Activated CD8-positive, alpha-beta T cell treated with anti-CD3 and anti-CD28 coated beads for 36 hours (primary cell): ENCODE measurements at regions not wholly inside any gene's neighbourhood (a gene's known extent, or its start where the extent isn't known, plus 50 kb on each side); places are given as distances from the start of the nearest gene placed in this dataset.

Experiments used
- ATAC-seq: fragments of 200-7000 bp; cut with Tn5 transposase; one replicate; pipeline ENCODE4 v1.10.0; 2021; ENCODE audit warnings: mild to moderate bottlenecking, moderate library complexity
- CTCF ChIA-PET: fragments of 350-600 bp; sonication (Branson Sonifier 250); formaldehyde crosslinking; loops from one replicate; lab custom pipeline; 2021; ENCODE audit warnings: antibody characterized with exemption; lab: Charles Lee
- POLR2A ChIA-PET: fragments of 350-600 bp; sonication (Branson Sonifier 250); formaldehyde crosslinking; loops from one replicate; lab custom pipeline; 2021; ENCODE audit warnings: antibody characterized with exemption; lab: Charles Lee
- DNase-seq: peaks from one replicate; pipeline ENCODE4 v3.0.0-alpha.2; 2020
- H3K27ac Mint-ChIP-seq: one replicate; pipeline ENCODE4 v1.8.0; 2021; ENCODE audit warnings: mild to moderate bottlenecking, mixed read lengths
- H3K27me3 Mint-ChIP-seq: one replicate; pipeline ENCODE4 v1.8.0; 2021; ENCODE audit warnings: mixed read lengths
- H3K36me3 Mint-ChIP-seq: one replicate; pipeline ENCODE4 v1.8.0; 2021; ENCODE audit warnings: low read depth, mixed read lengths
- H3K4me1 Mint-ChIP-seq: one replicate; pipeline ENCODE4 v1.8.0; 2021; ENCODE audit warnings: low read depth, mixed read lengths
- H3K4me3 Mint-ChIP-seq: one replicate; pipeline ENCODE4 v1.8.0; 2021; ENCODE audit warnings: mild to moderate bottlenecking, moderate library complexity, mixed read lengths
- H3K9me3 Mint-ChIP-seq: one replicate; pipeline ENCODE4 v1.8.0; 2021; ENCODE audit warnings: mixed read lengths
- CTCF ChIP-seq: fragments of 200-600 bp; IDR thresholded peaks from one replicate; pipeline ENCODE4 v1.8.0; 2022; ENCODE audit warnings: antibody characterized with exemption, mild to moderate bottlenecking
- intact Hi-C: fragments of 100-400 bp; cut with micrococcal nuclease; formaldehyde crosslinking; loops from one replicate; pipeline ENCODE4 v1.10.0; 2022

DNA sequence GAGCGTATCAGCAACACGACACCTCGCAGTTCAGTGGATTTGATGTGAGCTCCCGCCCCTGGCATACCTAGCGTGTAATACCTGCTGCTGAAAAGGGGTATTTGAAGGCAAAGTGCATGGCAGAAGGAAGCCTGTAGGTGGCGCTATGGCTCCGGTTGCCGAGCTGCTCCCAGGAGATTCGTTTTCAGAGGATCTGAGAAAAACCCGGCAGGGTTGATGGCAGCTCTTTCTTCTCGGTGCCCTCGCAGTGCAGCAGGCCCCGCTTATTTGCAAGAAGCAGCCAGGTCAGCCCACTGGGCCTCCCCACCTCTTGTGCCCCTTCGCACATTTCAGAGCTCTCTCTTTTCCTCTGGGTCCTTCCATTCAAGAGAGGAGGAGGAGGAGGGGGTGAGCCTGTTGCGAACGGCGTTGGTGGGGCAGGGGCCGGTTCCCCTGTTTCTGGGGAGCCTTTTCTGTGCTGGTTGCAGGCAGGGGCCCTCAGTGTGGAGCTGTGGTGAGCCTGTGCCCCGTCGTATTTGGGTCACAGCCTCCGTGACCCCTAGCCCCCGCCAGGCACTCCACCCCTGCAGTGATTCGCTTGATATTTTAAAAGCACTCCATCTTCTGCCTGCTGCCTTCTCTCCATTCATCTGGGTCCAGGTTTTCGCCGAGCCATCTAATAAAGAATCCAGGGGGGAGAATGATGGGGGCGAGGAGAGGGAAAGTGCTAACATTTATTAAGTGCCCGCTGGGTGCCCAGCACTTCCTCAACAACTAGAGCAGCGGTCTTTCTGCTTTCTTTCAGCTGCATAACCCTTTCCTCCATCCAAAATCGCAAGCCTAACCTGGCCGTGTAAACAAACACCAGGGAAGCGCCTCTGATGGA is 85.3 kb upstream of the SYT13 start:
- H3K4me1 Mint-ChIP-seq = peaks cover 13% of the 10 kb centered on the region
- peak; percentile 79 for DNase-seq
- intact Hi-C loops = loop anchor here (5.0 kb wide), 1 partner anchor 286 kb away; no protein-coding TSS in a partner anchor
- H3K4me3 Mint-ChIP-seq = no peak overlapping the region
- CTCF ChIA-PET = interaction anchor here (0.6 to 4.2 kb wide), 52 partner anchors 8 to 620 kb away, joined by 3 to 41 read pairs (median 4); no protein-coding TSS in a partner anchor
- no peaks in the 10 kb centered on the region for H3K36me3 Mint-ChIP-seq
- H3K27ac Mint-ChIP-seq = no peak overlapping the region
- peak; percentile 94 for TF ChIP-seq CTCF
- peak; percentile 77 for ATAC-seq
- H3K9me3 Mint-ChIP-seq = no peaks in the 10 kb centered on the region
- POLR2A ChIA-PET = no interaction called here
- H3K27me3 Mint-ChIP-seq = peaks cover 3% of the 10 kb centered on the region

DNA sequence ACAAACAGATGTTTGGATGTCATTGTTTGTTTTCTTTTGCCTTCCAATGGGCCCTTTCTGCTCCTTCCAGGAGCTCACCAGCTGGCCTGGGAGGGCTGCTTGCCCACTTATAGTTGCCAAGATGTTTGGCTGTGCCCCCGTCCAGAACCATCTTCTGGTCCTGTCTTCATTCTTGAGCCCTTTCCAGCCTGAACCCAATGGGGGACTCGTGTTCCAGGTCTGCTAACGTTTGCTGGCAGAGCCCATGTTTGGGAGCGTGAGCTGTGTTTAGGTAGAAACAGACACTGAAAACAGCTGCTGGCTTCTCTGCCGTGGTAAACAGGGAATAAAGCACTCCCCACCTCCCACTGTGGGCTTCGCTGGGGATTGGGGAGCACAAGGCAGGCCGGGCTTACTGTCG is 83.2 kb upstream of the SYT13 start:
- no peak for TF ChIP-seq CTCF
- H3K27ac Mint-ChIP-seq = no peak overlapping the region
- DNase-seq (no peak), ATAC-seq (no peak)
- ChIA-PET POLR2A (no interaction called here), CTCF (interaction anchor here (1.2 to 1.3 kb wide), 2 partner anchors 285 to 402 kb away, joined by 3 to 5 read pairs; no protein-coding TSS in a partner anchor)
- H3K36me3 Mint-ChIP-seq = no peaks in the 10 kb centered on the region
- peaks cover 6% of the 10 kb centered on the region for H3K4me1 Mint-ChIP-seq
- H3K27me3 Mint-ChIP-seq = peaks cover 3% of the 10 kb centered on the region
- no peaks in the 10 kb centered on the region for H3K9me3 Mint-ChIP-seq
- no peak overlapping the region for H3K4me3 Mint-ChIP-seq
- intact Hi-C loops = no loop called here

DNA sequence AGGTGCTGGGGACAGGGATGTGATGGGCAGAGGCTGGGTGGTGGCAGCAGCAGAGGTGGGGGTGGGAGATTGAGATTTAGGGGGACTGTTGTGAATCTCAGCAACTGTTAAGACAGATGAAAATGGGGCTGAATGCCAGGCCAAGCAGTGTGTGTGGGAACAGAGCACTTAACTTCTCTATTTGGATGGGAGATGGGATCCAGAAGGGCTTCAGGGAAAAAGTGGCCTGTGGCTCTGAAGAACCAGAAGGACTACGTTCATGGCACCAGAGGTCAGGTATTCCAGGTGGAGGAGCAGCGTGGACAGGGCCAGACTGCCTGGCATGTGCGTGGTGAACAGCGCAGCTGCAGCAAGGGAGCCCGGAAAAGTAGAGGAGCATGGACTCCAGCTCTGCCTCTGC is 82.6 kb upstream of the SYT13 start:
- DNase-seq (no peak), ATAC-seq (no peak)
- no peak overlapping the region for H3K4me3 Mint-ChIP-seq
- CTCF ChIA-PET = interaction anchor here (1.2 to 1.9 kb wide), 3 partner anchors 29 to 403 kb away, joined by 3 to 6 read pairs (median 5); no protein-coding TSS in a partner anchor
- no peaks in the 10 kb centered on the region for H3K36me3 Mint-ChIP-seq
- intact Hi-C loops = no loop called here
- H3K27ac Mint-ChIP-seq = no peak overlapping the region
- POLR2A ChIA-PET = no interaction called here
- TF ChIP-seq CTCF = no peak
- peaks cover 4% of the 10 kb centered on the region for H3K4me1 Mint-ChIP-seq
- H3K27me3 Mint-ChIP-seq = peaks cover 3% of the 10 kb centered on the region
- H3K9me3 Mint-ChIP-seq = no peaks in the 10 kb centered on the region

- Mint-ChIP-seq H3K36me3 (no peaks in the 10 kb centered on the region), H3K4me1 (peaks cover 4% of the 10 kb centered on the region), H3K27ac (no peak overlapping the region), H3K9me3 (no peaks in the 10 kb centered on the region), H3K27me3 (peaks cover 5% of the 10 kb centered on the region), H3K4me3 (no peak overlapping the region)
- CTCF ChIA-PET = interaction anchor here (0.6 to 2.1 kb wide), 3 partner anchors 27 to 405 kb away, joined by 4 to 9 read pairs (median 6); no protein-coding TSS in a partner anchor
- POLR2A ChIA-PET = interaction anchor here (0.6 kb wide), 1 partner anchor 1512 kb away, joined by 3 read pairs; no protein-coding TSS in a partner anchor
- TF ChIP-seq CTCF = no peak
- intact Hi-C loops = no loop called here
- DNase-seq = no peak
- ATAC-seq = no peak
Measured at GRCh38 chr11:45366619-45367190, 80.6 kb upstream of the SYT13 start.
